ENCODE measurements at regions not wholly inside any gene's neighbourhood (a gene's known extent, or its start where the extent isn't known, plus 50 kb on each side); places are given as distances from the start of the nearest gene placed in this dataset.

DNA sequence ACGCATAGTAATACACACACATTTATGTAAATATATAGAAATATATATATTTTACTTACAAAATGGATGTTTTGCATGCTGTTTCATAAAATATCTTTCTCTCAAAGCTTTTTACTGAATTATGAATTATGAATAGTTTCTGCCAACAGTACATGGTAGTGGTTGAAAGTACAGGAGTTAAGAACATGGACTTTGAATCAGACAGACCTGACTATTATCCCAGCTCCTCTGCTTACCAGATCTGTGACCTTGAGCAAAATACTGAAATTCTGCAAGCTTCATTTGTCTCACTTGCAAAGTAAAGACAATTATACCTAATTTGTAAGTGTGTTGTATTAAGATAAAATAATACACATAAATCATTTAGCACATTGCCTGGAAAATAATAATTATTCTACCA, 459.5 kb downstream of the EPM2A start:
- TF ChIP-seq, protein P1, sequence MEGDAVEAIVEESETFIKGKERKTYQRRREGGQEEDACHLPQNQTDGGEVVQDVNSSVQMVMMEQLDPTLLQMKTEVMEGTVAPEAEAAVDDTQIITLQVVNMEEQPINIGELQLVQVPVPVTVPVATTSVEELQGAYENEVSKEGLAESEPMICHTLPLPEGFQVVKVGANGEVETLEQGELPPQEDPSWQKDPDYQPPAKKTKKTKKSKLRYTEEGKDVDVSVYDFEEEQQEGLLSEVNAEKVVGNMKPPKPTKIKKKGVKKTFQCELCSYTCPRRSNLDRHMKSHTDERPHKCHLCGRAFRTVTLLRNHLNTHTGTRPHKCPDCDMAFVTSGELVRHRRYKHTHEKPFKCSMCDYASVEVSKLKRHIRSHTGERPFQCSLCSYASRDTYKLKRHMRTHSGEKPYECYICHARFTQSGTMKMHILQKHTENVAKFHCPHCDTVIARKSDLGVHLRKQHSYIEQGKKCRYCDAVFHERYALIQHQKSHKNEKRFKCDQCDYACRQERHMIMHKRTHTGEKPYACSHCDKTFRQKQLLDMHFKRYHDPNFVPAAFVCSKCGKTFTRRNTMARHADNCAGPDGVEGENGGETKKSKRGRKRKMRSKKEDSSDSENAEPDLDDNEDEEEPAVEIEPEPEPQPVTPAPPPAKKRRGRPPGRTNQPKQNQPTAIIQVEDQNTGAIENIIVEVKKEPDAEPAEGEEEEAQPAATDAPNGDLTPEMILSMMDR (IDR thresholded peaks at IDR 0.05): no peak
- no peak for TF ChIP-seq EZH2 (IDR thresholded peaks at IDR 0.05; ENCODE audit: borderline replicate concordance, insufficient read depth, low read depth, low read length, poor library complexity, severe bottlenecking)
